Loucy (cell line): ENCODE measurements at regions not wholly inside any gene's neighbourhood (a gene's known extent, or its start where the extent isn't known, plus 50 kb on each side); places are given as distances from the start of the nearest gene placed in this dataset.

Source experiments
- H2AFZ ChIP-seq: fragments of 200-600 bp; sonication (generic); 2 replicates; pipeline ENCODE4 v1.6.0; 2016; ENCODE audit warnings: antibody characterized with exemption, mild to moderate bottlenecking, low read length, moderate library complexity
- H3F3A ChIP-seq: fragments of 200-600 bp; 2 replicates; pipeline ENCODE4 v1.6.0; 2016; ENCODE audit warnings: antibody characterized with exemption, low read depth, mild to moderate bottlenecking
- H3K27me3 ChIP-seq: fragments of 200-600 bp; sonication (generic); 2 replicates; pipeline ENCODE4 v1.6.1; 2014; ENCODE audit warnings: low read length, mild to moderate bottlenecking; ENCODE audit not compliant: insufficient read depth, poor library complexity, severe bottlenecking
- H3K36me3 ChIP-seq: fragments of 200-600 bp; sonication (generic); 2 replicates; pipeline ENCODE4 v1.6.1; 2016; ENCODE audit warnings: low read length; ENCODE audit not compliant: insufficient read depth
- H3K4me1 ChIP-seq: fragments of 200-600 bp; sonication (generic); 2 replicates; pipeline ENCODE4 v1.5.1; 2014; ENCODE audit warnings: low read length, mild to moderate bottlenecking; ENCODE audit not compliant: insufficient read depth, poor library complexity, severe bottlenecking
- H3K4me2 ChIP-seq: fragments of 200-600 bp; sonication (generic); 2 replicates; pipeline ENCODE4 v1.6.0; 2014; ENCODE audit warnings: antibody characterized with exemption, low read length, low read depth, mild to moderate bottlenecking; ENCODE audit not compliant: poor library complexity, severe bottlenecking
- H3K4me3 ChIP-seq: fragments of 200-600 bp; sonication (generic); 2 replicates; pipeline ENCODE4 v1.5.1; 2014; ENCODE audit warnings: low read length, mild to moderate bottlenecking, mixed read lengths; ENCODE audit not compliant: poor library complexity, severe bottlenecking
- H3K79me2 ChIP-seq: fragments of 200-600 bp; sonication (generic); 2 replicates; pipeline ENCODE4 v1.6.1; 2014; ENCODE audit warnings: low read length; ENCODE audit not compliant: insufficient read depth
- H3K9ac ChIP-seq: fragments of 200-600 bp; sonication (generic); 2 replicates; pipeline ENCODE4 v1.6.0; 2014; ENCODE audit warnings: mild to moderate bottlenecking, low read depth, low read length, moderate library complexity; ENCODE audit not compliant: poor library complexity, severe bottlenecking
- H3K9me2 ChIP-seq: fragments of 200-600 bp; sonication (generic); replicated peaks from 2 replicates; pipeline ENCODE4 v1.6.1; 2016; ENCODE audit warnings: low read depth, low read length, mixed read lengths
- H3K9me3 ChIP-seq: fragments of 200-600 bp; sonication (generic); 2 replicates; pipeline ENCODE4 v1.6.1; 2014; ENCODE audit warnings: mild to moderate bottlenecking, antibody characterized with exemption, low read length, low read depth; ENCODE audit not compliant: insufficient read depth
- H4K20me1 ChIP-seq: fragments of 200-600 bp; sonication (generic); 2 replicates; pipeline ENCODE4 v1.6.0; 2014; ENCODE audit warnings: antibody characterized with exemption, low read length, mild to moderate bottlenecking; ENCODE audit not compliant: insufficient read depth, poor library complexity, severe bottlenecking
- CTCF ChIP-seq: fragments of 200-600 bp; sonication (generic); conservative IDR thresholded peaks from 2 replicates; pipeline ENCODE4 v1.5.1; 2014; ENCODE audit warnings: mild to moderate bottlenecking, antibody characterized with exemption, low read length
- EZH2phosphoT487 ChIP-seq: fragments of 200-600 bp; IDR thresholded peaks from 2 replicates; pipeline ENCODE4 v1.6.1; 2018; ENCODE audit warnings: antibody characterized with exemption, mild to moderate bottlenecking, moderate library complexity, borderline replicate concordance

- Histone ChIP-seq H3K9ac (no peak overlapping the region), H3K9me3 (no peaks in the 10 kb centered on the region), H3K79me2 (no peaks in the 10 kb centered on the region), H3K4me1 (no peaks in the 10 kb centered on the region), H3K36me3 (no peaks in the 10 kb centered on the region), H3K4me3 (no peak overlapping the region), H3K9me2 (no peaks in the 10 kb centered on the region), H2AFZ (no peak overlapping the region), H3K27me3 (no peaks in the 10 kb centered on the region), H4K20me1 (no peaks in the 10 kb centered on the region), H3K4me2 (no peak overlapping the region), H3F3A (no peaks in the 10 kb centered on the region)
- TF ChIP-seq CTCF = no peak
- no peak for TF ChIP-seq EZH2phosphoT487
These were observed 262.8 kb upstream of the MAP3K7 start for GRCh38 chr6:90849686-90850085.

GRCh38 chr6:90846824-90847223, 260.0 kb upstream of the MAP3K7 start:
- no peak overlapping the region for H3K4me3 ChIP-seq
- no peaks in the 10 kb centered on the region for H3K9me3 ChIP-seq
- no peaks in the 10 kb centered on the region for H3K79me2 ChIP-seq
- H4K20me1 ChIP-seq = no peaks in the 10 kb centered on the region
- no peak overlapping the region for H2AFZ ChIP-seq
- TF ChIP-seq CTCF = no peak
- no peak for TF ChIP-seq EZH2phosphoT487
- no peak overlapping the region for H3K9ac ChIP-seq
- no peaks in the 10 kb centered on the region for H3F3A ChIP-seq
- no peaks in the 10 kb centered on the region for H3K9me2 ChIP-seq
- no peaks in the 10 kb centered on the region for H3K27me3 ChIP-seq
- H3K36me3 ChIP-seq = no peaks in the 10 kb centered on the region
- no peaks in the 10 kb centered on the region for H3K4me1 ChIP-seq
- no peak overlapping the region for H3K4me2 ChIP-seq

GRCh38 chr6:90835596-90836212, 248.8 kb upstream of the MAP3K7 start:
- Histone ChIP-seq H3K9me2 (no peaks in the 10 kb centered on the region), H3K4me3 (no peak overlapping the region), H3K4me1 (no peaks in the 10 kb centered on the region), H3K4me2 (no peak overlapping the region), H4K20me1 (no peaks in the 10 kb centered on the region), H3F3A (no peaks in the 10 kb centered on the region), H3K27me3 (no peaks in the 10 kb centered on the region), H3K79me2 (no peaks in the 10 kb centered on the region), H3K36me3 (no peaks in the 10 kb centered on the region), H3K9me3 (no peaks in the 10 kb centered on the region), H2AFZ (no peak overlapping the region), H3K9ac (no peak overlapping the region)
- TF ChIP-seq CTCF (no peak), EZH2phosphoT487 (no peak)
